ENCODE measurements at regions not wholly inside any gene's neighbourhood (a gene's known extent, or its start where the extent isn't known, plus 50 kb on each side); places are given as distances from the start of the nearest gene placed in this dataset.

- no peak for DNase-seq (ENCODE audit: low read depth in 1 of 2, low spot score in 1 of 2)
- H3K27me3 ChIP-seq (ENCODE audit: insufficient read depth, poor library complexity, severe bottlenecking) = peaks cover 28% of the 10 kb centered on the region
- no peak overlapping the region for H3K4me3 ChIP-seq (replicated peaks; ENCODE audit: insufficient read depth, low read length)
- no peak overlapping the region for H3K27ac ChIP-seq (replicated peaks)
- no peak for TF ChIP-seq POLR2AphosphoS5 (IDR thresholded peaks at IDR 0.05; ENCODE audit: low read depth)
- no peak for TF ChIP-seq GABPA (IDR thresholded peaks at IDR 0.05; ENCODE audit: low read depth)
- TF ChIP-seq, protein P1, sequence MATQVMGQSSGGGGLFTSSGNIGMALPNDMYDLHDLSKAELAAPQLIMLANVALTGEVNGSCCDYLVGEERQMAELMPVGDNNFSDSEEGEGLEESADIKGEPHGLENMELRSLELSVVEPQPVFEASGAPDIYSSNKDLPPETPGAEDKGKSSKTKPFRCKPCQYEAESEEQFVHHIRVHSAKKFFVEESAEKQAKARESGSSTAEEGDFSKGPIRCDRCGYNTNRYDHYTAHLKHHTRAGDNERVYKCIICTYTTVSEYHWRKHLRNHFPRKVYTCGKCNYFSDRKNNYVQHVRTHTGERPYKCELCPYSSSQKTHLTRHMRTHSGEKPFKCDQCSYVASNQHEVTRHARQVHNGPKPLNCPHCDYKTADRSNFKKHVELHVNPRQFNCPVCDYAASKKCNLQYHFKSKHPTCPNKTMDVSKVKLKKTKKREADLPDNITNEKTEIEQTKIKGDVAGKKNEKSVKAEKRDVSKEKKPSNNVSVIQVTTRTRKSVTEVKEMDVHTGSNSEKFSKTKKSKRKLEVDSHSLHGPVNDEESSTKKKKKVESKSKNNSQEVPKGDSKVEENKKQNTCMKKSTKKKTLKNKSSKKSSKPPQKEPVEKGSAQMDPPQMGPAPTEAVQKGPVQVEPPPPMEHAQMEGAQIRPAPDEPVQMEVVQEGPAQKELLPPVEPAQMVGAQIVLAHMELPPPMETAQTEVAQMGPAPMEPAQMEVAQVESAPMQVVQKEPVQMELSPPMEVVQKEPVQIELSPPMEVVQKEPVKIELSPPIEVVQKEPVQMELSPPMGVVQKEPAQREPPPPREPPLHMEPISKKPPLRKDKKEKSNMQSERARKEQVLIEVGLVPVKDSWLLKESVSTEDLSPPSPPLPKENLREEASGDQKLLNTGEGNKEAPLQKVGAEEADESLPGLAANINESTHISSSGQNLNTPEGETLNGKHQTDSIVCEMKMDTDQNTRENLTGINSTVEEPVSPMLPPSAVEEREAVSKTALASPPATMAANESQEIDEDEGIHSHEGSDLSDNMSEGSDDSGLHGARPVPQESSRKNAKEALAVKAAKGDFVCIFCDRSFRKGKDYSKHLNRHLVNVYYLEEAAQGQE (IDR thresholded peaks at IDR 0.05; ENCODE audit: insufficient replicate concordance, low read depth) = no peak
These were observed 156.4 kb upstream of the ZC3H12A start for GRCh38 chr1:37317870-37318467.

DNA sequence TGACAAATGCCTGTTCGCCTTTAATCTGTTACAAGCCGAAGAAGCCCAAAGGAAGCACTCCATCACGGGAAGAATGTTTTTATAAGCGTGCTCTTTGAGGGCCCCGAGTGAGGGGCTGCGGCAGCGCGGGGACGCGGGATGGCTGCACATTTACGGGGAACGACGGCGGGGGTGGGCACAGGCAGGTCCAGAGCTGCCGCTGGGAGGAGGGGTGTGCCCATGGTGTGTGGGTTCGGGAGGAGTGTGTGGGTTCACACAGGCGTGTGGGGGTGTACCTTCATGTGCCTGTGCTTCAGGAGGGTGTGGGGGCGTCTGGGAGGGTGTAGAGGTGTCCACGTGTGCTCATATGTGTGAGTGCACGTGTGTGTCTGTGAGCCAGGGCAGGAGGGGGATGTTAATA lies 155.9 kb upstream of the ZC3H12A start:
- Histone ChIP-seq H3K4me3 (replicated peaks; ENCODE audit: insufficient read depth, low read length) (no peak overlapping the region), H3K27ac (replicated peaks) (no peak overlapping the region), H3K27me3 (ENCODE audit: insufficient read depth, poor library complexity, severe bottlenecking) (peaks cover 28% of the 10 kb centered on the region)
- no peak for TF ChIP-seq SPI1 (IDR thresholded peaks at IDR 0.05; ENCODE audit: borderline replicate concordance, low read depth)
- no peak for TF ChIP-seq POLR2AphosphoS5 (IDR thresholded peaks at IDR 0.05; ENCODE audit: low read depth)
- TF ChIP-seq GABPA (IDR thresholded peaks at IDR 0.05; ENCODE audit: low read depth) = no peak
- TF ChIP-seq, protein P2, sequence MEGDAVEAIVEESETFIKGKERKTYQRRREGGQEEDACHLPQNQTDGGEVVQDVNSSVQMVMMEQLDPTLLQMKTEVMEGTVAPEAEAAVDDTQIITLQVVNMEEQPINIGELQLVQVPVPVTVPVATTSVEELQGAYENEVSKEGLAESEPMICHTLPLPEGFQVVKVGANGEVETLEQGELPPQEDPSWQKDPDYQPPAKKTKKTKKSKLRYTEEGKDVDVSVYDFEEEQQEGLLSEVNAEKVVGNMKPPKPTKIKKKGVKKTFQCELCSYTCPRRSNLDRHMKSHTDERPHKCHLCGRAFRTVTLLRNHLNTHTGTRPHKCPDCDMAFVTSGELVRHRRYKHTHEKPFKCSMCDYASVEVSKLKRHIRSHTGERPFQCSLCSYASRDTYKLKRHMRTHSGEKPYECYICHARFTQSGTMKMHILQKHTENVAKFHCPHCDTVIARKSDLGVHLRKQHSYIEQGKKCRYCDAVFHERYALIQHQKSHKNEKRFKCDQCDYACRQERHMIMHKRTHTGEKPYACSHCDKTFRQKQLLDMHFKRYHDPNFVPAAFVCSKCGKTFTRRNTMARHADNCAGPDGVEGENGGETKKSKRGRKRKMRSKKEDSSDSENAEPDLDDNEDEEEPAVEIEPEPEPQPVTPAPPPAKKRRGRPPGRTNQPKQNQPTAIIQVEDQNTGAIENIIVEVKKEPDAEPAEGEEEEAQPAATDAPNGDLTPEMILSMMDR (IDR thresholded peaks at IDR 0.05; ENCODE audit: insufficient read depth, low read length) = no peak
- TF ChIP-seq, protein P1 (IDR thresholded peaks at IDR 0.05; ENCODE audit: insufficient replicate concordance, low read depth) = no peak
- DNase-seq (ENCODE audit: low read depth in 1 of 2, low spot score in 1 of 2) = no peak

GRCh38 chr1:37319284-37319683 lies 155.1 kb upstream of the ZC3H12A start:
- no peak overlapping the region for H3K27ac ChIP-seq (replicated peaks)
- DNase-seq (ENCODE audit: low read depth in 1 of 2, low spot score in 1 of 2) = no peak
- H3K4me3 ChIP-seq (replicated peaks; ENCODE audit: insufficient read depth, low read length) = no peak overlapping the region
- TF ChIP-seq GABPA (IDR thresholded peaks at IDR 0.05; ENCODE audit: low read depth) (no peak), POLR2AphosphoS5 (IDR thresholded peaks at IDR 0.05; ENCODE audit: low read depth) (no peak), SPI1 (IDR thresholded peaks at IDR 0.05; ENCODE audit: borderline replicate concordance, low read depth) (no peak)
- TF ChIP-seq, protein P1 (IDR thresholded peaks at IDR 0.05; ENCODE audit: insufficient replicate concordance, low read depth) = no peak
- TF ChIP-seq, protein P2 (IDR thresholded peaks at IDR 0.05; ENCODE audit: insufficient read depth, low read length) = no peak
- H3K27me3 ChIP-seq (ENCODE audit: insufficient read depth, poor library complexity, severe bottlenecking) = peaks cover 28% of the 10 kb centered on the region
